Spleen (tissue), 11 donors: ENCODE measurements at regions not wholly inside any gene's neighbourhood (a gene's known extent, or its start where the extent isn't known, plus 50 kb on each side); places are given as distances from the start of the nearest gene placed in this dataset.

Experiments used
- DNase-seq: peaks from one replicate; pipeline ENCODE4 v3.0.0-alpha.2; 2020
- H3K27ac ChIP-seq, 8 donors: fragments of 200-600 bp; sonication (generic) in 7 of 8; 1 replicate in 4 of 8; 2 replicates in 4 of 8; pipeline versions ENCODE4 v1.5.0 to v1.8.0; 2016 to 2021; ENCODE audit warnings: inconsistent platforms in 4 of 8, mild to moderate bottlenecking in 4 of 8, moderate library complexity in 1 of 8
- H3K27me3 ChIP-seq, 7 donors: fragments of 200-600 bp; sonication (generic) in 6 of 7; replicated peaks in 1 of 7; 1 replicate in 4 of 7; 2 replicates in 3 of 7; pipeline versions ENCODE4 v1.5.0 to v1.8.0; 2016 to 2021; ENCODE audit warnings: inconsistent platforms in 3 of 7, mild to moderate bottlenecking in 1 of 7
- H3K36me3 ChIP-seq, 6 donors: fragments of 200-600 bp; sonication (generic) in 5 of 6; 1 replicate in 4 of 6; 2 replicates in 2 of 6; pipeline versions ENCODE4 v1.5.0 to v1.8.0; 2016 to 2021; ENCODE audit warnings: inconsistent platforms in 2 of 6
- H3K4me1 ChIP-seq, 6 donors: fragments of 200-600 bp; sonication (generic) in 5 of 6; 1 replicate in 3 of 6; 2 replicates in 3 of 6; pipeline versions ENCODE4 v1.5.0 to v1.8.0; 2016 to 2021; ENCODE audit warnings: inconsistent platforms in 3 of 6
- H3K4me3 ChIP-seq, 8 donors: fragments of 200-600 bp; sonication (generic) in 7 of 8; 1 replicate in 4 of 8; 2 replicates in 4 of 8; pipeline versions ENCODE4 v1.5.0 to v1.8.0; 2016 to 2021; ENCODE audit warnings: inconsistent platforms in 4 of 8, mild to moderate bottlenecking in 4 of 8, moderate library complexity in 2 of 8
- H3K9me3 ChIP-seq, 8 donors: fragments of 200-600 bp; sonication (generic) in 7 of 8; 1 replicate in 4 of 8; 2 replicates in 4 of 8; pipeline versions ENCODE4 v1.5.0 to v1.8.0; 2016 to 2021; ENCODE audit warnings: inconsistent platforms in 4 of 8
- POLR2A ChIP-seq, 3 donors: fragments of 450-650 bp; IDR thresholded peaks; one replicate each; pipeline ENCODE4 v1.5.1; 2017; ENCODE audit warnings: antibody characterized with exemption in 3 of 3, mild to moderate bottlenecking in 1 of 3
- POLR2AphosphoS5 ChIP-seq, 3 donors: sonication (generic); formaldehyde crosslinking; IDR thresholded peaks; one replicate each; pipeline ENCODE4 v1.5.1; 2017; ENCODE audit warnings: antibody characterized with exemption in 3 of 3
- WGBS, 5 donors: extraction: QIAGEN DNeasy Blood & Tissue Kit in 3 of 5; methylation state at CpG; one replicate each; pipeline versions ENCODE4 v1.1.5 to v1.1.7; 2013 to 2018; 5-methylcytosine and 5-hydroxymethylcytosine counted together
- intact Hi-C: fragments of 100-400 bp; cut with DNase I; formaldehyde crosslinking; loops from one replicate; pipeline ENCODE4 v1.15.0; 2023; ENCODE audit warnings: low total_unique reads
- TF ChIP-seq, protein P1 (sequence below), 11 experiments: fragments of 200-600 bp in 7 of 11; fragments of 450-650 bp in 4 of 11; sonication (generic) in 4 of 11; IDR thresholded peaks in 8 of 11; conservative IDR thresholded peaks in 3 of 11; 1 replicate in 7 of 11; 2 replicates in 4 of 11; pipeline versions ENCODE4 v1.4.0 to v1.8.0; 2016 to 2021; ENCODE audit warnings: antibody characterized with exemption in 11 of 11, inconsistent platforms in 4 of 11, mild to moderate bottlenecking in 1 of 11
- donor health status: healthy with polysubstance abuse.
- donor health status: DM: no; HTN: no; CAD: no; lungs with moderate emphysema.
- donor health status: DM: no; HTN: no; CAD: no.
- donor health status: Bipolar disorder and iron deficiency.
- donor health status: healthy.
- donor health status: DM: no; HTN: no; CAD: no.
- donor health status: DM: yes; HTN: yes; CAD: no.

DNA sequence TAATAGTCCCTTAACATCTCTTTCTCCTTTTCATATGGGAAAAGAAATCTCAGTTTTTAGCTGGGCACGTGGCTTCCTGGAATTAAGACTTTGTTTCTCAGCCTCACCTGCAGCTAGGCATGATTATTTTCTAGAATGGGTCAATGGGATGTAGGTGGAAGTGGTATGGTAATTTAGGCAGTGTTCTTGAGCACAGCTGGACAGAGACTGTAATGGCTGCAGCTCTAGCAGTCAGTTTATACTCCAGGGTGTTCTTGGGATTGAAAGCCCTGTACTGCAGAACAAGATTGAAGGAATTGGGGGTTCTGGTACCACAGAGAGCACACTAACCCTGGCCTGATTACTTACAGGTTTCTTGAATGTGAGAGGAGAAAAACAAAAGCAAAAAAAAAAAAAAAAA, 455.9 kb upstream of the ZNF608 start:
- DNase-seq: no peak
- peaks cover 0 to 12% (median 0%) of the 10 kb centered on the region in 6 donors for H3K4me1 ChIP-seq
- H3K36me3 ChIP-seq: no peaks in the 10 kb centered on the region
- TF ChIP-seq, protein P1, sequence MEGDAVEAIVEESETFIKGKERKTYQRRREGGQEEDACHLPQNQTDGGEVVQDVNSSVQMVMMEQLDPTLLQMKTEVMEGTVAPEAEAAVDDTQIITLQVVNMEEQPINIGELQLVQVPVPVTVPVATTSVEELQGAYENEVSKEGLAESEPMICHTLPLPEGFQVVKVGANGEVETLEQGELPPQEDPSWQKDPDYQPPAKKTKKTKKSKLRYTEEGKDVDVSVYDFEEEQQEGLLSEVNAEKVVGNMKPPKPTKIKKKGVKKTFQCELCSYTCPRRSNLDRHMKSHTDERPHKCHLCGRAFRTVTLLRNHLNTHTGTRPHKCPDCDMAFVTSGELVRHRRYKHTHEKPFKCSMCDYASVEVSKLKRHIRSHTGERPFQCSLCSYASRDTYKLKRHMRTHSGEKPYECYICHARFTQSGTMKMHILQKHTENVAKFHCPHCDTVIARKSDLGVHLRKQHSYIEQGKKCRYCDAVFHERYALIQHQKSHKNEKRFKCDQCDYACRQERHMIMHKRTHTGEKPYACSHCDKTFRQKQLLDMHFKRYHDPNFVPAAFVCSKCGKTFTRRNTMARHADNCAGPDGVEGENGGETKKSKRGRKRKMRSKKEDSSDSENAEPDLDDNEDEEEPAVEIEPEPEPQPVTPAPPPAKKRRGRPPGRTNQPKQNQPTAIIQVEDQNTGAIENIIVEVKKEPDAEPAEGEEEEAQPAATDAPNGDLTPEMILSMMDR (IDR thresholded peaks at IDR 0.05 in 8 of 11, conservative IDR thresholded peaks at IDR 0.05 in 3 of 11): no peak
- no peak for TF ChIP-seq POLR2A (IDR thresholded peaks at IDR 0.05)
- no peak for TF ChIP-seq POLR2AphosphoS5 (IDR thresholded peaks at IDR 0.05)
- WGBS, 5 donors: 68 to 90% (median 86%) methylated on average over 1 of the region's 1 CpG
- H3K9me3 ChIP-seq: peaks cover 0 to 3% (median 0%) of the 10 kb centered on the region in 8 donors
- intact Hi-C loops: no loop called here
- H3K4me3 ChIP-seq: no peak overlapping the region
- H3K27me3 ChIP-seq: no peaks in the 10 kb centered on the region
- H3K27ac ChIP-seq: no peak overlapping the region

DNA sequence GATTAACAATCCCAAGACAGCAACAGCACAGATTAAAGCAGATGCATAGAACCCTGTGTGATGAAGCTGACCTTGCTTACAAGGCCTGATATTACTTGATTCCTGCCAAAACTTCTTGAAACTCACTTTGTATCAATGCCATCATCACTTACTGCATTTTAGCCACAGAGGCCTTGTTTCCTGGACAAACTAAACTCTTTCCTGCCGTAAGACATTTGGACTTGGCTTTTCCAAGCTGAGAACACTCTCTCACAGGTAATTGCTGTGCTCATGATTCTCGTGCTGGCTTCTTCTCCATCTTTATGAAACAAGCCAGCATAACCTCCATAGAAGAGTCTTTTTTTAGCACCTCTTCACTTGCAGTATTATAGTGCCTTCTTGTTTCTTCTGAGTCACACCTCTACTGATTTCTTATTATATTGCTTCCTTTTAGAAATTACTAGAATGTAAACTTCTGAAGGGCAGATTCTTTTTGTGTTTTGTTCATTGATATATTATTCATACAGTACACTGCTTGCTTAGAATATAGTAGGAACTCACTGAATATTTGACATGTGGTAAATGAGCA, 456.5 kb upstream of the ZNF608 start:
- Histone ChIP-seq H3K36me3 (no peaks in the 10 kb centered on the region), H3K4me1 (peaks cover 0 to 12% (median 0%) of the 10 kb centered on the region in 6 donors), H3K9me3 (peaks cover 0 to 3% (median 0%) of the 10 kb centered on the region in 8 donors), H3K27ac (no peak overlapping the region), H3K27me3 (no peaks in the 10 kb centered on the region), H3K4me3 (no peak overlapping the region)
- WGBS, 5 donors: 63 to 84% (median 68%) methylated on average over 2 of the region's 2 CpGs
- DNase-seq: no peak
- TF ChIP-seq POLR2AphosphoS5 (IDR thresholded peaks at IDR 0.05) (no peak), POLR2A (IDR thresholded peaks at IDR 0.05) (no peak)
- TF ChIP-seq, protein P1 (IDR thresholded peaks at IDR 0.05 in 8 of 11, conservative IDR thresholded peaks at IDR 0.05 in 3 of 11): no peak
- intact Hi-C loops: no loop called here

DNA sequence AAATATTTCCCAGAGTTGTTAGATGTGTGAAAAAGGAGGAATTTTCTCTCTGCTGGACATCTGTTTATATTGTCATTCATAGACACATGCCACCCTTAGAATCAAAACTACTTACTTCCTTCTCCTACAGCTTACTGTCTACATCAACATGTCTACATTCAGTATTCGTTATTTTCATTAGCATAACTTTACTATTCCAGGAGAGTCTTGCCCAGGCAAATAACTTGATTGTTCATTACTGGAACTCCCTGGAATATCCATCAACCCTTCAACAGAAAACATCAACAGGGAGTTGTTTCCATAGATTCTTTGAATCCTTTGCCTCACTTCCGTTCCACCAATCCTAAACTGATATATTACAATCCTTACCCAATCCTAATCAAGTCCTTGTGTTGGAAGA, 457.5 kb upstream of the ZNF608 start:
- H3K9me3 ChIP-seq: peaks cover 0 to 3% (median 0%) of the 10 kb centered on the region in 8 donors
- WGBS, 5 donors: 69 to 94% (median 92%) methylated on average over 2 of the region's 2 CpGs
- no peaks in the 10 kb centered on the region for H3K27me3 ChIP-seq
- H3K27ac ChIP-seq: no peak overlapping the region
- H3K4me3 ChIP-seq: no peak overlapping the region
- TF ChIP-seq POLR2AphosphoS5 (IDR thresholded peaks at IDR 0.05) (no peak), POLR2A (IDR thresholded peaks at IDR 0.05) (no peak)
- TF ChIP-seq, protein P1 (IDR thresholded peaks at IDR 0.05 in 8 of 11, conservative IDR thresholded peaks at IDR 0.05 in 3 of 11): no peak
- intact Hi-C loops: no loop called here
- DNase-seq: no peak
- H3K4me1 ChIP-seq: peaks cover 0 to 7% (median 0%) of the 10 kb centered on the region in 6 donors
- H3K36me3 ChIP-seq: no peaks in the 10 kb centered on the region

DNA sequence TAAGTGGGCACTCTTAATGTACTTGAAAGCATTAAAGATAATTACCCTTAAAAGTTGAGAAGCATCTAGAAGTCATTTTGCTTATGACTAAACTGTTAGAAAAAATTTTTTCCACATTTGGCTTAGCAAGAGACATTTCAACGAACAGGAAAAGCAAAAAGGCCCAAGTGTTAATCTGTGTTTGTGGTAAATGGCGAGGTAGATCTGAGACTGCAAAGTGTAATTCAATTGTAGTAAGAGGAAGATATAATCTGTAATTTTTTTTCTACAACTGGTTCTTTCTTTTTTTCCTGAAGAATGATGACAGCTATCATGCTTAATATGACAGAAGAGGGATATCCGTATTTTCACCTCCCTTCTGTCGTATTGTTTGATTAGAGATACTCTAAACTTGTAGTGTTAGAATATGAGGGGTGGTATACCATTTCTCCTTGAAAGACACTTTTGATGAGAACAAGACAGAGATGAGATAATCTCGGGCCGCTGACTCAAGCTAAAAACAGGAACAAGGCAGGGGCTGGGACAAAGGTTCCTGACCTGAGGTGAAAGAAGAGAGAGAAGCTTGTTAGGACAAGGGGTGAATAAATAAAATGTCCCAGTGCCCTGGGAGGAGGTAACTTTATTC, 459.3 kb upstream of the ZNF608 start:
- intact Hi-C loops: no loop called here
- TF ChIP-seq POLR2A (IDR thresholded peaks at IDR 0.05) (no peak), POLR2AphosphoS5 (IDR thresholded peaks at IDR 0.05) (no peak)
- TF ChIP-seq, protein P1 (IDR thresholded peaks at IDR 0.05 in 8 of 11, conservative IDR thresholded peaks at IDR 0.05 in 3 of 11): no peak
- no peak overlapping the region for H3K4me3 ChIP-seq
- 26 to 66% (median 35%) methylated on average over 6 of the region's 6 CpGs for WGBS, 5 donors
- no peaks in the 10 kb centered on the region for H3K36me3 ChIP-seq
- H3K4me1 ChIP-seq: peaks cover 0 to 2% (median 0%) of the 10 kb centered on the region in 6 donors
- H3K27me3 ChIP-seq: no peaks in the 10 kb centered on the region
- H3K9me3 ChIP-seq: peaks cover 0 to 3% (median 0%) of the 10 kb centered on the region in 8 donors
- no peak for DNase-seq
- H3K27ac ChIP-seq: no peak overlapping the region
